HG03469 (cell line): ENCODE measurements at regions not wholly inside any gene's neighbourhood (a gene's known extent, or its start where the extent isn't known, plus 50 kb on each side); places are given as distances from the start of the nearest gene placed in this dataset.

Source experiments
- ATAC-seq: cut with Tn5 transposase; IDR thresholded peaks from one replicate; pipeline ENCODE4 v1.9.1; 2021; ENCODE audit warnings: mild to moderate bottlenecking, moderate library complexity, moderate number of reproducible peaks; ENCODE audit not compliant: unreplicated experiment

- no peak for ATAC-seq
Observed at GRCh38 chr17:77507111-77507885, 366.5 kb downstream of the SEC14L1 start.

GRCh38 chr17:77508047-77508715 is 367.4 kb downstream of the SEC14L1 start:
- ATAC-seq, result no peak

- ATAC-seq, result no peak
Observed at GRCh38 chr17:77509089-77509488, 368.3 kb downstream of the SEC14L1 start.

- no peak for ATAC-seq
Observed at GRCh38 chr17:77509599-77509998, 368.8 kb downstream of the SEC14L1 start.

GRCh38 chr17:77510133-77510796 is 369.5 kb downstream of the SEC14L1 start:
- no peak for ATAC-seq

- no peak for ATAC-seq
Observed at GRCh38 chr17:77511514-77512061, 370.8 kb downstream of the SEC14L1 start.

- no peak for ATAC-seq
Observed at GRCh38 chr17:77512062-77512946, 371.5 kb downstream of the SEC14L1 start.

GRCh38 chr17:77513045-77513444 is 372.3 kb downstream of the SEC14L1 start:
- no peak for ATAC-seq

GRCh38 chr17:77515227-77515626 is 374.5 kb downstream of the SEC14L1 start:
- ATAC-seq, result no peak

- ATAC-seq, result no peak
Observed at GRCh38 chr17:77516902-77517301, 376.1 kb downstream of the SEC14L1 start.

- ATAC-seq, result no peak
Observed at GRCh38 chr17:77521076-77521475, 380.3 kb downstream of the SEC14L1 start.

- no peak for ATAC-seq
Observed at GRCh38 chr17:77523540-77523939, 382.8 kb downstream of the SEC14L1 start.

GRCh38 chr17:77526259-77526711 is 385.5 kb downstream of the SEC14L1 start:
- ATAC-seq, result no peak

GRCh38 chr17:77526728-77527350 is 386.1 kb downstream of the SEC14L1 start:
- no peak for ATAC-seq

- no peak for ATAC-seq
Observed at GRCh38 chr17:77527409-77527808, 386.6 kb downstream of the SEC14L1 start.

GRCh38 chr17:77527836-77528505 is 387.2 kb downstream of the SEC14L1 start:
- ATAC-seq, result no peak

GRCh38 chr17:77528516-77529327 is 388.0 kb downstream of the SEC14L1 start:
- ATAC-seq, result no peak

- no peak for ATAC-seq
Observed at GRCh38 chr17:77529328-77529650, 388.5 kb downstream of the SEC14L1 start.

GRCh38 chr17:77530591-77530990 is 389.8 kb downstream of the SEC14L1 start:
- ATAC-seq, result no peak
